GM12878 (cell line): ENCODE measurements at regions not wholly inside any gene's neighbourhood (a gene's known extent, or its start where the extent isn't known, plus 50 kb on each side); places are given as distances from the start of the nearest gene placed in this dataset.

Source experiments
- ATAC-seq: fragments of 200-7000 bp; cut with Tn5 transposase; 3 replicates; pipeline ENCODE4 v1.9.1; 2020; ENCODE audit warnings: mild to moderate bottlenecking, moderate library complexity
- BruUV-seq: library from RNA; stranded (reverse); fragments of 400-500 nt; replicated peaks from 2 replicates; lab custom pipeline; 2021; lab: Mats Ljungman, UMichigan
- CTCF ChIA-PET: fragments of 300-600 bp; sonication (Branson Sonifier 250); formaldehyde crosslinking; extraction: SDS; loops from one replicate; lab custom pipeline; 2021; ENCODE audit warnings: inconsistent platforms; lab: Yijun Ruan, JAX
- POLR2A ChIA-PET: fragments of 350-600 bp; formaldehyde crosslinking; extraction: SDS; loops from one replicate; lab custom pipeline; 2021; ENCODE audit warnings: inconsistent platforms; lab: Charles Lee
- RAD21 ChIA-PET: fragments of 300-600 bp; sonication (Branson Sonifier 250); formaldehyde crosslinking; loops from one replicate; lab custom pipeline; 2023; ENCODE audit warnings: antibody characterized with exemption; ENCODE audit not compliant: unreplicated experiment; lab: Charles Lee
- SMC1A ChIA-PET: fragments of 300-600 bp; sonication (Branson Sonifier 250); formaldehyde crosslinking; loops from one replicate; lab custom pipeline; 2023; ENCODE audit not compliant: unreplicated experiment, uncharacterized antibody; lab: Charles Lee
- DNase-seq: peaks from one replicate; pipeline ENCODE4 v3.0.0-alpha.2; 2011; ENCODE audit warnings: low read depth, low spot score
- FAIRE-seq: peaks from 3 replicates; lab custom pipeline; 2011; peaks lifted over from hg19 to GRCh38; lab: Jason Lieb, UNC
- H2AFZ ChIP-seq: 2 replicates; pipeline ENCODE4 v1.6.0; 2011; ENCODE audit warnings: low read depth, low read length, control low read depth; ENCODE audit not compliant: control insufficient read depth
- H3K27ac ChIP-seq: 2 replicates; pipeline ENCODE4 v1.5.1; 2011; ENCODE audit warnings: control low read depth; ENCODE audit not compliant: control insufficient read depth, insufficient read depth
- H3K27me3 ChIP-seq, 2 experiments: replicated peaks in 1 of 2; 2 replicates each; pipeline versions ENCODE4 v1.6.0 to v1.6.1; 2011; ENCODE audit warnings: low read length in 1 of 2; ENCODE audit not compliant: control insufficient read depth in 2 of 2, insufficient read depth in 2 of 2
- H3K36me3 ChIP-seq, 2 experiments: 2 replicates each; pipeline ENCODE4 v1.5.1; 2011; ENCODE audit warnings: low read length in 1 of 2; ENCODE audit not compliant: control insufficient read depth in 2 of 2, insufficient read depth in 2 of 2
- H3K4me1 ChIP-seq: 2 replicates; pipeline ENCODE4 v1.6.1; 2011; ENCODE audit warnings: mild to moderate bottlenecking, low read length, moderate library complexity, mixed read lengths; ENCODE audit not compliant: control insufficient read depth, insufficient read depth
- H3K4me2 ChIP-seq: 2 replicates; pipeline ENCODE4 v1.6.0; 2011; ENCODE audit warnings: control low read depth; ENCODE audit not compliant: control insufficient read depth, insufficient read depth
- H3K4me3 ChIP-seq: fragments of 200-600 bp; sonication (generic); 2 replicates; pipeline ENCODE4 v1.5.1; 2016
- H3K79me2 ChIP-seq: 2 replicates; pipeline ENCODE4 v1.6.0; 2011; ENCODE audit warnings: low read length; ENCODE audit not compliant: control insufficient read depth, insufficient read depth
- H3K9ac ChIP-seq: 2 replicates; pipeline ENCODE4 v1.8.0; 2011; ENCODE audit warnings: low read length, control low read depth, mixed read lengths; ENCODE audit not compliant: control insufficient read depth, insufficient read depth
- H3K9me3 ChIP-seq: replicated peaks from 3 replicates; pipeline ENCODE4 v1.5.1; 2011; ENCODE audit warnings: mild to moderate bottlenecking, low read length; ENCODE audit not compliant: control insufficient read depth, insufficient read depth
- H4K20me1 ChIP-seq: 2 replicates; pipeline ENCODE4 v1.6.0; 2011; ENCODE audit not compliant: control insufficient read depth, insufficient read depth
- BRCA1 ChIP-seq: IDR thresholded peaks from 2 replicates; pipeline ENCODE4 v1.6.1; 2011; ENCODE audit warnings: low read depth, low read length, improper control_type of control experiment
- CBFB ChIP-seq: IDR thresholded peaks from 2 replicates; pipeline ENCODE4 v1.6.1; 2016; ENCODE audit warnings: antibody characterized with exemption, low read depth
- E2F4 ChIP-seq: IDR thresholded peaks from 2 replicates; pipeline ENCODE4 v1.6.1; 2012; ENCODE audit warnings: low read depth, low read length, improper control_type of control experiment
- ELK1 ChIP-seq: IDR thresholded peaks from 2 replicates; pipeline ENCODE4 v1.6.1; 2012; ENCODE audit warnings: low read depth, low read length, improper control_type of control experiment
- EP300 ChIP-seq, 2 experiments: fragments of 150-350 bp in 1 of 2; IDR thresholded peaks; 2 replicates each; pipeline ENCODE4 v1.6.1; 2011 to 2012; ENCODE audit warnings: low read depth in 2 of 2, low read length in 2 of 2, borderline replicate concordance in 1 of 2, improper control_type of control experiment in 1 of 2, inconsistent platforms in 1 of 2; ENCODE audit not compliant: control insufficient read depth in 1 of 2
- ESRRA ChIP-seq: IDR thresholded peaks from 2 replicates; pipeline ENCODE4 v1.6.1; 2012; ENCODE audit warnings: mild to moderate bottlenecking, low read length, improper control_type of control experiment
- GABPA ChIP-seq: IDR thresholded peaks from 2 replicates; pipeline ENCODE4 v1.6.1; 2014; ENCODE audit warnings: antibody characterized with exemption, low read depth, mild to moderate bottlenecking, inconsistent platforms
- GATAD2B ChIP-seq: fragments of 450-650 bp; conservative IDR thresholded peaks from 2 replicates; pipeline ENCODE4 v1.6.1; 2017; ENCODE audit warnings: low read depth, mild to moderate bottlenecking, moderate library complexity
- IRF5 ChIP-seq: fragments of 450-650 bp; IDR thresholded peaks from 2 replicates; pipeline ENCODE4 v1.6.1; 2017; ENCODE audit warnings: borderline replicate concordance
- LARP7 ChIP-seq: fragments of 450-650 bp; IDR thresholded peaks from 2 replicates; pipeline ENCODE4 v1.6.1; 2017; ENCODE audit warnings: mild to moderate bottlenecking
- POLR2AphosphoS2 ChIP-seq: IDR thresholded peaks from 2 replicates; pipeline ENCODE4 v1.6.1; 2011; ENCODE audit warnings: low read depth, mild to moderate bottlenecking, low read length, improper control_type of control experiment, moderate library complexity
- RB1 ChIP-seq: fragments of 450-650 bp; formaldehyde crosslinking; IDR thresholded peaks from 2 replicates; pipeline ENCODE4 v1.6.1; 2017; ENCODE audit warnings: mild to moderate bottlenecking, borderline replicate concordance
- REST ChIP-seq: IDR thresholded peaks from 2 replicates; pipeline ENCODE4 v1.6.1; 2012; ENCODE audit warnings: mild to moderate bottlenecking, low read depth, low read length
- RFX5 ChIP-seq: IDR thresholded peaks from 2 replicates; pipeline ENCODE4 v1.6.1; 2011; ENCODE audit warnings: low read depth, low read length, improper control_type of control experiment
- SIN3A ChIP-seq: IDR thresholded peaks from 2 replicates; pipeline ENCODE4 v1.6.1; 2012; ENCODE audit warnings: low read depth, low read length, improper control_type of control experiment
- SMC3 ChIP-seq: IDR thresholded peaks from 2 replicates; pipeline ENCODE4 v1.6.1; 2011; ENCODE audit warnings: low read length, improper control_type of control experiment, borderline replicate concordance
- SREBF1 ChIP-seq: IDR thresholded peaks from 2 replicates; pipeline ENCODE4 v1.6.1; 2012; ENCODE audit warnings: mild to moderate bottlenecking, low read length
- STAT3 ChIP-seq: IDR thresholded peaks from 2 replicates; pipeline ENCODE4 v1.6.1; 2011; ENCODE audit warnings: low read depth, low read length, improper control_type of control experiment
- SUPT20H ChIP-seq: IDR thresholded peaks from 2 replicates; pipeline ENCODE4 v1.6.1; 2011; ENCODE audit warnings: low read depth, mild to moderate bottlenecking, low read length, moderate library complexity, borderline replicate concordance; ENCODE audit not compliant: control insufficient read depth
- ZNF384 ChIP-seq: IDR thresholded peaks from 2 replicates; pipeline ENCODE4 v1.6.1; 2012; ENCODE audit warnings: low read depth, mild to moderate bottlenecking, low read length, improper control_type of control experiment, borderline replicate concordance
- WGBS: methylation state at CpG from one replicate; pipeline ENCODE4 v1.1.6; 2016; ENCODE audit warnings: low lambda C conversion rate; ENCODE audit not compliant: insufficient replicate concordance, insufficient coverage; ENCODE audit errors: missing lambda C conversion rate; 5-methylcytosine and 5-hydroxymethylcytosine counted together
- in situ Hi-C: fragments of 300-500 bp; cut with MboI; formaldehyde crosslinking; loops from 9 replicates; pipeline ENCODE4 v1.14.3; 2018; ENCODE audit warnings: mixed read lengths
- intact Hi-C: fragments of 100-400 bp; cut with micrococcal nuclease; formaldehyde crosslinking; loops from one replicate; pipeline ENCODE4 v1.14.2; 2022; ENCODE audit not compliant: unreplicated experiment

- no TSS peak for BruUV-seq
- intact Hi-C loops (no loop called here), in situ Hi-C loops (no loop called here)
- SMC1A ChIA-PET = no interaction called here
- Histone ChIP-seq H3K4me2 (no peak overlapping the region), H4K20me1 (no peaks in the 10 kb centered on the region), H3K79me2 (no peaks in the 10 kb centered on the region), H3K4me1 (no peaks in the 10 kb centered on the region), H3K36me3 (no peaks in the 10 kb centered on the region), H2AFZ (no peak overlapping the region), H3K27me3 (no peaks in the 10 kb centered on the region), H3K9me3 (no peaks in the 10 kb centered on the region), H3K4me3 (no peak overlapping the region), H3K27ac (no peak overlapping the region), H3K9ac (no peak overlapping the region)
- 2% methylated on average over 3 of the region's 3 CpGs for WGBS
- ATAC-seq (no peak), FAIRE-seq (no peak), DNase-seq (no peak)
- POLR2A ChIA-PET = no interaction called here
- RAD21 ChIA-PET = no interaction called here
- TF ChIP-seq CBFB = no peak
- no peak for TF ChIP-seq REST
- no peak for TF ChIP-seq BRCA1
- TF ChIP-seq GATAD2B = no peak
- no peak for TF ChIP-seq ZNF384
- TF ChIP-seq LARP7 = no peak
- TF ChIP-seq ELK1 = no peak
- TF ChIP-seq ESRRA = no peak
- TF ChIP-seq SIN3A = no peak
- TF ChIP-seq SREBF1 = no peak
- TF ChIP-seq RFX5 = no peak
- TF ChIP-seq SMC3 = no peak
- no peak for TF ChIP-seq IRF5
- no peak for TF ChIP-seq POLR2AphosphoS2
- no peak for TF ChIP-seq STAT3
- no peak for TF ChIP-seq RB1
- no peak for TF ChIP-seq GABPA
- no peak for TF ChIP-seq E2F4
- TF ChIP-seq EP300 (IDR thresholded peaks at IDR 0.05; ENCODE audit: borderline replicate concordance in 1 of 2, control insufficient read depth in 1 of 2, low read depth in 2 of 2, low read length in 2 of 2) = no peak
- TF ChIP-seq SUPT20H = no peak
- CTCF ChIA-PET = no interaction called here
Observed at GRCh38 chr1:114322207-114322606, 168.5 kb upstream of the SYT6 start.
